ENCODE measurements at regions not wholly inside any gene's neighbourhood (a gene's known extent, or its start where the extent isn't known, plus 50 kb on each side); places are given as distances from the start of the nearest gene placed in this dataset.

DNA sequence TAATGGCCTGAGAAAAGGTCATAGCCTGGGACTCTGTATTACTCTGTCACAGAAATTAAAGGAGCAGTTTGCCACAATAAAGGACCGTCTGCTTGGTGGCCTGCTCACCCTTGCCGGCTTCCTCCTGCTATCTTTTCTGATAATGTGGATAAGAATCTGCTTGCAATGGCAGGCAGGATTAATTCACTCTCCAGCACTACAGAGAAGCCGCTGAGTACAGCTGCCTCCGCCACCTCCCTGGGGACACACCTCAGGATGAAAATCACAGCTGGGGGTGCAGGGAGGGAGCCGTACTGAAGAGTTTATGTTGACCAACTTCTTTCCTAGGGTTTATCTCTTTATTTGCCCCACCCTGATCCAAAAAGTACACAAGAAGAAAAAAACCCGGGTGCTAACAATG lies 245.9 kb upstream of the RPL38 start:
- no peak for DNase-seq (ENCODE audit: extremely low read depth, low read depth)
- TF ChIP-seq, protein P1, sequence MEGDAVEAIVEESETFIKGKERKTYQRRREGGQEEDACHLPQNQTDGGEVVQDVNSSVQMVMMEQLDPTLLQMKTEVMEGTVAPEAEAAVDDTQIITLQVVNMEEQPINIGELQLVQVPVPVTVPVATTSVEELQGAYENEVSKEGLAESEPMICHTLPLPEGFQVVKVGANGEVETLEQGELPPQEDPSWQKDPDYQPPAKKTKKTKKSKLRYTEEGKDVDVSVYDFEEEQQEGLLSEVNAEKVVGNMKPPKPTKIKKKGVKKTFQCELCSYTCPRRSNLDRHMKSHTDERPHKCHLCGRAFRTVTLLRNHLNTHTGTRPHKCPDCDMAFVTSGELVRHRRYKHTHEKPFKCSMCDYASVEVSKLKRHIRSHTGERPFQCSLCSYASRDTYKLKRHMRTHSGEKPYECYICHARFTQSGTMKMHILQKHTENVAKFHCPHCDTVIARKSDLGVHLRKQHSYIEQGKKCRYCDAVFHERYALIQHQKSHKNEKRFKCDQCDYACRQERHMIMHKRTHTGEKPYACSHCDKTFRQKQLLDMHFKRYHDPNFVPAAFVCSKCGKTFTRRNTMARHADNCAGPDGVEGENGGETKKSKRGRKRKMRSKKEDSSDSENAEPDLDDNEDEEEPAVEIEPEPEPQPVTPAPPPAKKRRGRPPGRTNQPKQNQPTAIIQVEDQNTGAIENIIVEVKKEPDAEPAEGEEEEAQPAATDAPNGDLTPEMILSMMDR (IDR thresholded peaks at IDR 0.05; ENCODE audit: low read depth, low read length), result no peak

DNA sequence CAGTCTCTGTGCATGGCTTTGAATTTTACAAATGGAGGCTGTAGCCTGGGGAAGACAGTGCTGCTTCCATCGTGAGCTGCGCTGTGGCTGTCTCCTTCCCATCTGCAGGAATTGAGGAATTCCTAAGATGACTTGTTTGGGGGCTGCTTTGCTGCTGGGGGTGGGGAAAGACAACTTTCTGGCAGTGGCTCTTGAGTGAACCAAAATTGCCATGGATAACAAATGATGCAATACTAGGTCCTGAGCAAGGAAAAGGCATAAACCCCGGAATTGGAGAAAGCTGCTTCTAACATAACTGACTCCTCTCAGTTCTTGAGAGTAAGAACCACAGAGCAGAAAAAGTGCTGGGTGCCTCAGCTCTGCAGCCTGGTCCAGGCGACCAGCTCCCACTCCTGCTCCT lies 245.0 kb upstream of the RPL38 start:
- DNase-seq (ENCODE audit: extremely low read depth, low read depth), result no peak
- TF ChIP-seq, protein P1 (IDR thresholded peaks at IDR 0.05; ENCODE audit: low read depth, low read length), result no peak

DNA sequence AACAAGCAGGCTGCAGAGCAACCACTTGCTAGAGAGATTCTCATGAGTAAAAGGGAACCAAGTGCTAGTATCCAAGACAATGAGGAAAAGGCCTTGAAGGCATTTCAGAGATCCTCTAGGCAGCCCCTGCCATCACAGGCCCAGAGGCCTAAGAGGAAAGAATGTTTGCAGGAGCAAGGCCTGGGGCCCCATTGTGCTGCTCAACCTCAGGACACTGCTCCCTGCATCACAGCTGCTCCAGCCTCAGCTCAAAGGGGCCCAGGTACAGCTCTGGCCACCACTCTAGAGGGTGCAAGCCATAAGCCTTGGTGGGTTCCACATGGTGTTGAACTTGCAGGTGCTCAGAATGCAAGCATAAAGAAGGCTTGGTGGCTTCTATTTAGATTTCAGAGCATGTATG lies 243.0 kb upstream of the RPL38 start:
- TF ChIP-seq, protein P1 (IDR thresholded peaks at IDR 0.05; ENCODE audit: low read depth, low read length), result no peak
- no peak for DNase-seq (ENCODE audit: extremely low read depth, low read depth)

DNA sequence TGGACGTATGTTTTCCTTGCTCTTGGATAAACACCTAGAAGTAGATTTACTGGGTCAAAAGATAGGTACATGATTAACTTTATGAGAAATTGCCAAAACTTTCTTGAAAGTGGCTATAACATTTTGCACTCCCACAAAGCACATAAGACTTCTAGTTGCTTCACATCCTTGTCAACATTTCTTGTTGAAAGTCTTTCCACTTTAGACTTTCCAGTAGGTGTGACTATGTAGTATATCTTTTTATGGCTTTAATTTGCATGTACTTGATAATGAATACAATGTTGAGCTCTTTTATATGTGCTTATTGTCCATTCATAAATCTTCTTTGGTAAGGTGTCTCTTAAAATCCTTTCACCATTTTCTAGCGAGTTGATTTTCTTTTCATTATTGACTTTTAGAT lies 241.2 kb upstream of the RPL38 start:
- TF ChIP-seq, protein P1 (IDR thresholded peaks at IDR 0.05; ENCODE audit: low read depth, low read length), result no peak
- DNase-seq (ENCODE audit: extremely low read depth, low read depth), result no peak

DNA sequence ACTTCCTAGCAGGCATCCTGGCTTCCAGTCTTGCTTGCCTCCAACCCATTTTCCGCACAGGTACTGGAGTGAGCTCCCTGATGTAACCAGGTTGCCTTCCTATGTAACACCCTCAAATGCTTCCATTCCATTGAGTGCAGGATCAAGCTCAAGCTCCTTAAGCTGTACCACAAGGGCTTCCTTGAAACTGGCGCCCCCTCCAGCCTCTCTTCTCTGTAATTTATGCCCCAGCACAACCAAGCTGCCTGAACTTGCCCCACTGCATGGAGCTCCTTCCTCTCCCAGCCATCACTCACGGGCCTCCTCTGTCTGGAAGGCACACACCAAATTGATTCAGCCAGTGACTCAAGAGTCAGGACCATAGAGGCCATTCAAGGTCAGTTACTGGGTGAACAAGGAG lies 234.8 kb upstream of the RPL38 start:
- no peak for DNase-seq (ENCODE audit: extremely low read depth, low read depth)
- TF ChIP-seq, protein P1 (IDR thresholded peaks at IDR 0.05; ENCODE audit: low read depth, low read length), result no peak

DNA sequence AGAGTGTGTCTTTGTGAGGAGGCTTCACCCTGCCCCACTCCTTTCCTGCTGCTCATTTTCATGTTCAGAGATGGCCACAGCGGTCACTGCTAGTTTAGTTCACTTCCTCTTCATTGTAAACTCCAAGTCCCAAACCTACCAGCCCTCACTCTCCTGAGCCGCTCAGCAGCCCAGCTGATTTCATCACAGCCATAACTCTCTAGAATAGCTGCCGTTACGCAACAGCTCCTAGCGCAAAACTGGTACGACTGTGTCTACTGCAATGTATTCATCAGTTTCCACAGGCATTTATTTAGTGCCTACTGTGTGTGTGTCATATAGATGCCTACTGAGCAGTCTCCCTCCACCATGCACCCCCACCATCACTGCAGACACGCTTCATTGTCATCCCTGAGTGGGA lies 233.5 kb upstream of the RPL38 start:
- DNase-seq (ENCODE audit: extremely low read depth, low read depth), result no peak
- TF ChIP-seq, protein P1 (IDR thresholded peaks at IDR 0.05; ENCODE audit: low read depth, low read length), result no peak

DNA sequence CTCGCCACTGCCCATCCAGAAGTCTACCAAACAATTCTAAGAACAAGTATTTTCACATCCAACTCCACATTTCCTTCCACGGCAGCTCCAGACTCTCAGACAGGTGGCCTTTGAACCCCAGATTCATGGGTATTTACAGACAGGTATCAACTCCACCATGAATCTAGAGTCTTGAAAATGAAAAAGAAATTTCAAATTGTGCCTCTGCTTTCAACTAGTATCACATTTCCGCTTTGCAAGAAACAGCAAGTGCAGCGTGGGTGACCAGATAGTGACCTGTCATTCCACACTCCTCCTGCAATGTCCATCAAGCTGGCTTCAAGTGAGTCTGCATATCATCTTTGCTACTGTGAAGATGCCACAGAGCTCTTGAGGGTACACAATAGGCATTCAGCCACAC lies 232.4 kb upstream of the RPL38 start:
- no peak for DNase-seq (ENCODE audit: extremely low read depth, low read depth)
- TF ChIP-seq, protein P1 (IDR thresholded peaks at IDR 0.05; ENCODE audit: low read depth, low read length), result no peak
